ENCODE measurements at regions not wholly inside any gene's neighbourhood (a gene's known extent, or its start where the extent isn't known, plus 50 kb on each side); places are given as distances from the start of the nearest gene placed in this dataset.

- Histone ChIP-seq H3K36me3 (no peaks in the 10 kb centered on the region), H3K4me3 (ENCODE audit: low read depth, low read length) (no peak overlapping the region), H3K27ac (no peak overlapping the region), H3K9me3 (ENCODE audit: severe bottlenecking) (no peaks in the 10 kb centered on the region), H3K27me3 (ENCODE audit: insufficient read depth, low read depth, severe bottlenecking) (no peaks in the 10 kb centered on the region)
- no peak for TF ChIP-seq CTCF (IDR thresholded peaks at IDR 0.05; ENCODE audit: low read depth, low read length)
- DNase-seq = no peak
Observed at GRCh38 chr11:28671274-28671673, 563.1 kb downstream of the METTL15 start.

- Histone ChIP-seq H3K27me3 (ENCODE audit: insufficient read depth, low read depth, severe bottlenecking) (no peaks in the 10 kb centered on the region), H3K9me3 (ENCODE audit: severe bottlenecking) (peaks cover 2% of the 10 kb centered on the region), H3K27ac (no peak overlapping the region), H3K36me3 (no peaks in the 10 kb centered on the region), H3K4me3 (ENCODE audit: low read depth, low read length) (no peak overlapping the region)
- no peak for DNase-seq
- TF ChIP-seq CTCF (IDR thresholded peaks at IDR 0.05; ENCODE audit: low read depth, low read length) = no peak
Observed at GRCh38 chr11:28666632-28667031, 558.4 kb downstream of the METTL15 start.

GRCh38 chr11:28659716-28660348, 551.6 kb downstream of the METTL15 start:
- H3K27me3 ChIP-seq (ENCODE audit: insufficient read depth, low read depth, severe bottlenecking) = no peaks in the 10 kb centered on the region
- no peak for DNase-seq
- peaks cover 2% of the 10 kb centered on the region for H3K9me3 ChIP-seq (ENCODE audit: severe bottlenecking)
- H3K27ac ChIP-seq = no peak overlapping the region
- no peak for TF ChIP-seq CTCF (IDR thresholded peaks at IDR 0.05; ENCODE audit: low read depth, low read length)
- no peaks in the 10 kb centered on the region for H3K36me3 ChIP-seq
- H3K4me3 ChIP-seq (ENCODE audit: low read depth, low read length) = no peak overlapping the region

GRCh38 chr11:28657378-28658030, 549.3 kb downstream of the METTL15 start:
- no peak overlapping the region for H3K4me3 ChIP-seq (ENCODE audit: low read depth, low read length)
- TF ChIP-seq CTCF (IDR thresholded peaks at IDR 0.05; ENCODE audit: low read depth, low read length) = no peak
- no peaks in the 10 kb centered on the region for H3K27me3 ChIP-seq (ENCODE audit: insufficient read depth, low read depth, severe bottlenecking)
- H3K27ac ChIP-seq = no peak overlapping the region
- H3K9me3 ChIP-seq (ENCODE audit: severe bottlenecking) = no peaks in the 10 kb centered on the region
- H3K36me3 ChIP-seq = no peaks in the 10 kb centered on the region
- no peak for DNase-seq

- TF ChIP-seq CTCF (IDR thresholded peaks at IDR 0.05; ENCODE audit: low read depth, low read length) = no peak
- Histone ChIP-seq H3K27ac (no peak overlapping the region), H3K4me3 (ENCODE audit: low read depth, low read length) (no peak overlapping the region), H3K27me3 (ENCODE audit: insufficient read depth, low read depth, severe bottlenecking) (no peaks in the 10 kb centered on the region), H3K9me3 (ENCODE audit: severe bottlenecking) (no peaks in the 10 kb centered on the region), H3K36me3 (no peaks in the 10 kb centered on the region)
- no peak for DNase-seq
Observed at GRCh38 chr11:28654191-28654590, 546.0 kb downstream of the METTL15 start.

GRCh38 chr11:28649922-28650321, 541.7 kb downstream of the METTL15 start:
- Histone ChIP-seq H3K27ac (no peak overlapping the region), H3K36me3 (no peaks in the 10 kb centered on the region), H3K9me3 (ENCODE audit: severe bottlenecking) (no peaks in the 10 kb centered on the region), H3K27me3 (ENCODE audit: insufficient read depth, low read depth, severe bottlenecking) (no peaks in the 10 kb centered on the region), H3K4me3 (ENCODE audit: low read depth, low read length) (no peak overlapping the region)
- DNase-seq = no peak
- TF ChIP-seq CTCF (IDR thresholded peaks at IDR 0.05; ENCODE audit: low read depth, low read length) = no peak
